Chondrocyte (in vitro differentiated cells): ENCODE measurements at regions not wholly inside any gene's neighbourhood (a gene's known extent, or its start where the extent isn't known, plus 50 kb on each side); places are given as distances from the start of the nearest gene placed in this dataset.
A peak's percentile ranks its signal among the peaks of the same experiment; 100 is the strongest.
"Not testable (repeated sequence)": the region's sequence is repeated elsewhere in the genome, so short reads cannot be mapped to it uniquely, and the experiment has no call there.

Experiments used
- DNase-seq: peaks from one replicate; pipeline ENCODE4 v3.0.0; 2021; ENCODE audit warnings: mixed read lengths, low spot score
- H3K27ac Mint-ChIP-seq: one replicate; pipeline ENCODE4 v1.8.0; 2021; ENCODE audit warnings: mild to moderate bottlenecking, moderate library complexity, mixed read lengths; ENCODE audit not compliant: unreplicated experiment
- H3K27me3 Mint-ChIP-seq: 2 replicates; pipeline ENCODE4 v1.8.0; 2021; ENCODE audit warnings: low read depth, mixed read lengths
- H3K36me3 Mint-ChIP-seq: 2 replicates; pipeline ENCODE4 v1.8.0; 2021; ENCODE audit warnings: low read depth, mixed read lengths
- H3K4me1 Mint-ChIP-seq: 2 replicates; pipeline ENCODE4 v1.8.0; 2021; ENCODE audit warnings: low read depth, mild to moderate bottlenecking, mixed read lengths
- H3K4me3 Mint-ChIP-seq: one replicate; pipeline ENCODE4 v1.8.0; 2021; ENCODE audit warnings: mild to moderate bottlenecking, moderate library complexity, mixed read lengths; ENCODE audit not compliant: unreplicated experiment
- H3K9me3 Mint-ChIP-seq: 2 replicates; pipeline ENCODE4 v1.8.0; 2021; ENCODE audit warnings: low read depth, mixed read lengths
- TF ChIP-seq, protein P1 (sequence below): fragments of 200-600 bp; sonication (generic); IDR thresholded peaks from 2 replicates; pipeline ENCODE4 v1.5.0; 2021; ENCODE audit warnings: antibody characterized with exemption, mild to moderate bottlenecking, moderate library complexity

DNA sequence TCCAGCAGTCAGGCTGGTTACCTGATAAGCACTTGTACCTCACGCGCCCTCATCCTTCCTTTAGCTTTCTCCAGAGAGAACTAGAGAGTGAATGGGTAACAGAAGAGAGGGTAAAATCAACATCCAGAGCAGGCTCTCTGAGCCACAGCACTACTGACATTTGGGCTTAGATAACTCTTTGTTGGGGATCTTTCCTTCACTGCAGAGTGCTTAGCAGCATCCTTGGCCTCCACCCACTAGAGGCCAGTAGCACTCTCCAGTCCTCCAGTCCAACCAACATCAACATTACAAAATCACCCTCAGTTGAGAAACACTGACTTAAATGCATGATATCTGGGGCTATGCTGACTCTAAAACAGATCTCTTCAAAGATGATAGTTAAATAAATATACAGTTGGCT is 220.7 kb downstream of the TACR3 start:
- Mint-ChIP-seq H3K4me3 (no peak overlapping the region), H3K36me3 (no peaks in the 10 kb centered on the region), H3K27ac (no peak overlapping the region), H3K27me3 (peaks cover 3% of the 10 kb centered on the region), H3K4me1 (peaks cover 6% of the 10 kb centered on the region), H3K9me3 (peaks cover 6% of the 10 kb centered on the region)
- TF ChIP-seq, protein P1, sequence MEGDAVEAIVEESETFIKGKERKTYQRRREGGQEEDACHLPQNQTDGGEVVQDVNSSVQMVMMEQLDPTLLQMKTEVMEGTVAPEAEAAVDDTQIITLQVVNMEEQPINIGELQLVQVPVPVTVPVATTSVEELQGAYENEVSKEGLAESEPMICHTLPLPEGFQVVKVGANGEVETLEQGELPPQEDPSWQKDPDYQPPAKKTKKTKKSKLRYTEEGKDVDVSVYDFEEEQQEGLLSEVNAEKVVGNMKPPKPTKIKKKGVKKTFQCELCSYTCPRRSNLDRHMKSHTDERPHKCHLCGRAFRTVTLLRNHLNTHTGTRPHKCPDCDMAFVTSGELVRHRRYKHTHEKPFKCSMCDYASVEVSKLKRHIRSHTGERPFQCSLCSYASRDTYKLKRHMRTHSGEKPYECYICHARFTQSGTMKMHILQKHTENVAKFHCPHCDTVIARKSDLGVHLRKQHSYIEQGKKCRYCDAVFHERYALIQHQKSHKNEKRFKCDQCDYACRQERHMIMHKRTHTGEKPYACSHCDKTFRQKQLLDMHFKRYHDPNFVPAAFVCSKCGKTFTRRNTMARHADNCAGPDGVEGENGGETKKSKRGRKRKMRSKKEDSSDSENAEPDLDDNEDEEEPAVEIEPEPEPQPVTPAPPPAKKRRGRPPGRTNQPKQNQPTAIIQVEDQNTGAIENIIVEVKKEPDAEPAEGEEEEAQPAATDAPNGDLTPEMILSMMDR: peak; percentile 7
- no peak for DNase-seq

DNA sequence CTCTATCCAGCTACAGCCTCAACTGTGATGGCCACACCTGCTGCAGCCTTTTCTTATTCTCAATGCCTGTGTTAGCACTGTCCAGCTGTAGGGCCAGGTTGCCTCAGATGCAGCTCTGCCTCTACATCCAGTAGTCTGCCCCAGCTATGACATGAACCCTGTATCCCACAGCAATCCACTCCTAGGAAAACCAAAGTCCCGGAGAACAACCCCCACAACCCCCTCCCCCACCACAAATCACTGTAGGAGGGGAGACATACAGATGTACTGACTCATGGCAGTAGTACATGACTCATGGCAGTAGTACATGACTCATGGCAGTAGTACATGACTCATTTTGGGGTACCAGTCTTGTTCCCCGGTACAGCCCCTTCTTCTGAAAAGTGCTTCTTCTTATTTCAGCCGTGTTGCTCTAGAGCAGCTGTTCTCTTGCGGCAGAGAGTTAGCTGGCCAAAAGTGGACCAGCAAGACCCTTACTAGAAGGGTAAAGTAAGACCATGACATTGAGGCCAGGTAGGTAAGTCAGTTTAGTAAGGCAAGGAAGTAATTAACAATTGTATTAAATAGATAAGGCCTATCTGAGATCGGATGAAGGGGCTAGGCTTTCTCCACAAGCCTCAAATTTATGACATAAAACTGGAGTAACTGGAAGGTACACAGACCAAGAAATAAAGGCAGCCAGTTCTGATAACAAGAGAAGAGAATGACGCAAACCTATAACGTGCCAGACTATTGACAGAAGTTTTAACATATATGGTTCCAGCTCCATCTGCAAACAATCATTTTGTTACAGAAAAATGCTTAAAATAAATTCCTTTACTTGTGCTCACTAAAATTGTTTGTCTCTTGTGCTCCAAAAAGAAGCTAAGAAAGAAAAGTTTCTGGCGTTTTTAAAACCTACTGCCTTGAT is 221.4 kb downstream of the TACR3 start:
- Mint-ChIP-seq H3K4me3 (no peak overlapping the region), H3K9me3 (peaks cover 6% of the 10 kb centered on the region), H3K4me1 (peaks cover 6% of the 10 kb centered on the region), H3K36me3 (no peaks in the 10 kb centered on the region), H3K27ac (no peak overlapping the region), H3K27me3 (peaks cover 1% of the 10 kb centered on the region)
- TF ChIP-seq, protein P1: no peak
- no peak for DNase-seq

DNA sequence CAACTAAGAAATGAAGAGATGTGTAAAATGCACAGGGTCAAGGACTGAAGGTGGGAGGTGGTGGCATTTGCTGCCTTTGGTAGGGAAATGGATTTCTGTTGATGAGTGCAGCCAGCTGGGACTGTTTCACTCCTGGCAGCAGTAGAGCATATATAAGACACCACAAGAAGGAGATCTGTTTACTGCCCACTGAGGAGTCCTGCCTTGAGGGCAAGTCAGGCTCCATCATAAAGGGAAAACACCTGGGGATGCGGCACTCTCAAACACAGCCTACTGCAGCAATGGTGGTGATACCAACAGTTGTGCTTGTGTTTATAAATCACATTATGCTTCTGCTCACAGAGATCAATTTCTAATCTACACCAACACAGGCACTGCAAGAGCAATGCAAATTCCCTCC is 222.1 kb downstream of the TACR3 start:
- H3K27me3 Mint-ChIP-seq: no peaks in the 10 kb centered on the region

DNA sequence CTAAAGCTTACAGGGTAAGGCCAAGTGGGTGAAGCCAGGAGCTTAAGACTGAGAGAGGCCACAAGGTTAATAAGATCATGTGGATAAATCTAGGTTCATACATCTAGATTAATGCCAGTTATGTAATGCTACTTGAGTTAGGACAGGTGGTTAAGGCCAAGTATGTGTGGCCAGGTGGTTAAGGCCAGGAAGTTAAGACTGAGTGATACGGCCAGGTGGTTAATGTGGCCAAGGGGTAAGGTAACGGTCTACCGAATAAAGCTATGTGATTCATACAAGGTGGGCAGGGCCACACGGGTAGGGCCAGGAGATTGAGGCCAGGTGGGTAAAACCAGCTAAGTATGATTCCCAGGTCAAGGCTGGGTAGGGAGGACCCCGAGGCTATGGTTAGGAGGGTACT is 223.0 kb downstream of the TACR3 start:
- no peak for DNase-seq
- no peak overlapping the region for H3K4me3 Mint-ChIP-seq

More for the DNA sequence above, 222.1 kb downstream of the TACR3 start:
- Mint-ChIP-seq H3K27ac (no peak overlapping the region), H3K36me3 (no peaks in the 10 kb centered on the region), H3K4me1 (peaks cover 6% of the 10 kb centered on the region), H3K9me3 (peaks cover 6% of the 10 kb centered on the region), H3K4me3 (no peak overlapping the region)
- TF ChIP-seq, protein P1: no peak
- DNase-seq: no peak

DNA sequence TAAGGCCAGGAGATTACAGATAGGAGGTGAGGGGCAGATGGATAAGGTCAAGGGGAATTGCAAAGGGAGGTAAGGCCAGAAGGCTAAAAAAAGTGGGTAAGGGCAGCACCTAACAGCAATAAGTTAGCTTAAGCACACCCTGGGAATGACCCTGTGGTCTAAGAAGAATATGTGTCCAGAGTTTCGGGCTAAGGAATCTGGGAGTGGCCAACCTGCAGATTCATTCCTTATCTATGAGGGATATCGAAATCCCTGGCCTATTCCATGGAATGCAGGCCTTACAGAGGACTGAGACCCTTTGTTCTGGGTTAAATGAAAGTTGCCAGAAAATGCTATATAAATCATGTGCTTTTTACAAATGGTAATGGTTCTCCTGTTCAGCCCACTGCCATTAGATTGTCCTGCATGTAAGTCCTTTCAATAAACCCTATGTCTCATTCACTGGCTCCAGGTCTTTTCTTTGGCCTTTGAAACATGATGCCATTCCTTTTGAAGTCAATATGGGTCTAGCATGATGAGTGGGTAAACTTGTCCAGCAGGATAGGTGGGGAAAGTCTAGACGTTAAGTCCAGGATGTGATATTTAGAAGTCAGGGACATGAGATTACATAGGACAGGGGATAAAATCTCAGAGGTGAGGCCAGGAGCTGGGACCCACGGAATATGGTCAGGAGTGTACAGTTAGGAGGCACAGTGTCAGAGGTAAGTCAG is 226.2 kb downstream of the TACR3 start:
- no peak overlapping the region for H3K4me3 Mint-ChIP-seq
- no peaks in the 10 kb centered on the region for H3K27me3 Mint-ChIP-seq
- peaks cover 6% of the 10 kb centered on the region for H3K4me1 Mint-ChIP-seq
- TF ChIP-seq, protein P1: no peak
- DNase-seq: no peak
- H3K9me3 Mint-ChIP-seq: no peaks in the 10 kb centered on the region
- H3K27ac Mint-ChIP-seq: no peak overlapping the region
- H3K36me3 Mint-ChIP-seq: no peaks in the 10 kb centered on the region

More for the DNA sequence above, 223.0 kb downstream of the TACR3 start:
- Mint-ChIP-seq H3K36me3 (no peaks in the 10 kb centered on the region), H3K27ac (no peak overlapping the region), H3K27me3 (no peaks in the 10 kb centered on the region), H3K9me3 (peaks cover 6% of the 10 kb centered on the region), H3K4me1 (peaks cover 6% of the 10 kb centered on the region)
- TF ChIP-seq, protein P1: no peak

DNA sequence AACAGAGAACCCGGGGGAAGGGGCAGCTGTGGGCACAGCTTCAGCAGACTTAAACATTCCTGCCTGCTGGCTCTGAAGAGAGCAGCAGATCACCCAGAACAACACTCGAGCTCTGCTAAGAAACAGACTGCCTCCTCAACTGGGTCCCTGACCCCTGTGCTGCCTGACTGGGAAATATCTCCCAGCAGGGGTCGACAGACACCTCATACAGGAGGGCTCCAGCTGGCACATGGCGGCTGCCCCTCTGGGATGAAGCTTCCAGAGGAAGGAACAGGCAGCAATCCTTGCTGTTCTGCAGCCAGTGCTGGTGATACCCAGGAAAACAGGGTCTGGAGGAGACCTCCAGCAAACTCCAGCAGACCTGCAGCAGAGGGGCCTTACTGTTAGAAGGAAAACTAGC is 234.5 kb downstream of the TACR3 start:
- not testable (repeated sequence) for H3K4me1 Mint-ChIP-seq, DNase-seq, H3K27me3 Mint-ChIP-seq, H3K4me3 Mint-ChIP-seq, H3K27ac Mint-ChIP-seq, H3K36me3 Mint-ChIP-seq
- peaks cover 15% of the 10 kb centered on the region for H3K9me3 Mint-ChIP-seq
